H1 (cell line): ENCODE measurements at regions not wholly inside any gene's neighbourhood (a gene's known extent, or its start where the extent isn't known, plus 50 kb on each side); places are given as distances from the start of the nearest gene placed in this dataset.

Source experiments
- CHD7 ChIP-seq: fragments of 300-600 bp; sonication (generic); IDR thresholded peaks from 2 replicates; pipeline ENCODE4 v1.7.1; 2012; ENCODE audit warnings: low read length, moderate library complexity, mild to moderate bottlenecking, inconsistent platforms; ENCODE audit not compliant: insufficient replicate concordance

GRCh38 chr20:63082939-63083735 is 76.4 kb upstream of the BHLHE23 start (continued):
- TF ChIP-seq CHD7: no peak
- TF ChIP-seq, all 59 proteins: peak for 0
